NT2/D1 (cell line): ENCODE measurements at regions not wholly inside any gene's neighbourhood (a gene's known extent, or its start where the extent isn't known, plus 50 kb on each side); places are given as distances from the start of the nearest gene placed in this dataset.

Experiments
- YY1 ChIP-seq: IDR thresholded peaks from 2 replicates; pipeline ENCODE4 v1.6.1; 2011; ENCODE audit not compliant: insufficient read length, insufficient read depth
- ZNF274 ChIP-seq: IDR thresholded peaks from 2 replicates; pipeline ENCODE4 v1.6.1; 2011; ENCODE audit warnings: mild to moderate bottlenecking, low read depth, low read length

GRCh38 chr2:19216238-19216637 lies 142.2 kb downstream of the OSR1 start:
- TF ChIP-seq ZNF274 = no peak
- TF ChIP-seq YY1 = no peak
